OCI-LY3 (cell line): ENCODE measurements at regions not wholly inside any gene's neighbourhood (a gene's known extent, or its start where the extent isn't known, plus 50 kb on each side); places are given as distances from the start of the nearest gene placed in this dataset.

Experiments used
- H2AFZ ChIP-seq: fragments of 200-600, 300-600 bp; shearing (Covaris generic); 2 replicates; pipeline ENCODE4 v1.6.0; 2014; ENCODE audit warnings: antibody characterized with exemption, low read depth, low read length
- H3K27ac ChIP-seq: fragments of 200-600, 300-600 bp; sonication (generic); 2 replicates; pipeline ENCODE4 v1.5.1; 2014; ENCODE audit warnings: mild to moderate bottlenecking, low read length, moderate library complexity, mixed read lengths
- H3K27me3 ChIP-seq: fragments of 200-600, 300-600 bp; sonication (generic); 2 replicates; pipeline ENCODE4 v1.6.1; 2014; ENCODE audit warnings: low read depth, low read length, mixed read lengths
- H3K36me3 ChIP-seq: fragments of 200-600, 300-600 bp; sonication (generic); replicated peaks from 2 replicates; pipeline ENCODE3; 2014; ENCODE audit warnings: low read depth, low read length, mixed read lengths
- H3K4me1 ChIP-seq: fragments of 300-600, 200-600 bp; sonication (generic); 2 replicates; pipeline ENCODE4 v1.6.1; 2014; ENCODE audit warnings: low read length, mixed read lengths
- H3K4me2 ChIP-seq: fragments of 200-600, 300-600 bp; sonication (generic); 2 replicates; pipeline ENCODE4 v1.6.1; 2014; ENCODE audit warnings: low read length, mixed read lengths
- H3K4me3 ChIP-seq: fragments of 300-600, 200-600 bp; sonication (generic); 2 replicates; pipeline ENCODE4 v1.5.1; 2014; ENCODE audit warnings: antibody characterized with exemption, mild to moderate bottlenecking, low read length, moderate library complexity
- H3K79me2 ChIP-seq: fragments of 300-600, 200-600 bp; shearing (Covaris generic); 2 replicates; pipeline ENCODE4 v1.6.1; 2014; ENCODE audit warnings: mild to moderate bottlenecking, low read length, mixed read lengths
- H3K9ac ChIP-seq: fragments of 300-600, 200-600 bp; shearing (Covaris generic); 2 replicates; pipeline ENCODE4 v1.6.0; 2014; ENCODE audit warnings: mild to moderate bottlenecking, low read length, moderate library complexity
- H3K9me3 ChIP-seq: fragments of 200-600, 300-600 bp; shearing (Covaris generic); 2 replicates; pipeline ENCODE4 v1.6.1; 2014; ENCODE audit warnings: low read length, mixed read lengths; ENCODE audit not compliant: insufficient read depth
- H4K20me1 ChIP-seq: fragments of 200-600, 300-600 bp; sonication (generic); 2 replicates; pipeline ENCODE4 v1.6.1; 2016; ENCODE audit warnings: low read length, mixed read lengths; ENCODE audit not compliant: insufficient read depth
- EZH2phosphoT487 ChIP-seq: fragments of 200-600 bp; shearing (Covaris generic); IDR thresholded peaks from 2 replicates; pipeline ENCODE4 v1.6.1; 2018; ENCODE audit warnings: antibody characterized with exemption, mixed run types, low read depth
- TF ChIP-seq, protein P1 (sequence below): fragments of 200-600, 300-600 bp; sonication (generic); IDR thresholded peaks from 2 replicates; pipeline ENCODE4 v1.5.1; 2014; ENCODE audit warnings: antibody characterized with exemption, low read length, low read depth

DNA sequence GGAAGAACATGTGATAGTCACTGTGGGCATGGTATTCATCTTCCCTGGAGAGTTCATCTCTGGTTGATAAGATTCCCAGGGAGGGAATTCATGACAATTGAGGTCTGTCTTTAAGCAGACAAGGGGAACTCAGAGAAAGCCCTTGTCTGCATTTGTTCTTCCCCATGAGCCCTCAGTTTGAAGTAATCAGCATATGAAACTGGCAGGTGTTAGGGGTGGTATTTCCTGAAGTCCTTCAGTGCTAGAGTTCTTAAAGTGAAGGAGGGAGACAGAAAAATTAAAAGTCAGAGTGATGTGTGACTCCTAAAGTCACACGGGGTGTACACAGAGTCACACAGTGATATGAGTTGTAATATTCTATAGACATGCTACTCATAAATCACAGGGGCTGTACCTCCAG, 60.6 kb upstream of the SYK start:
- Histone ChIP-seq H3K4me3 (no peak overlapping the region), H3K79me2 (no peaks in the 10 kb centered on the region), H3K4me2 (no peak overlapping the region), H3K36me3 (no peaks in the 10 kb centered on the region), H3K9ac (no peak overlapping the region), H3K4me1 (peaks cover under 1% of the 10 kb centered on the region; the same call in 1 of the 2 replicates), H4K20me1 (no peaks in the 10 kb centered on the region), H2AFZ (no peak overlapping the region), H3K27ac (no peak overlapping the region), H3K9me3 (peaks cover 3% of the 10 kb centered on the region; the same call in 1 of the 2 replicates), H3K27me3 (no peaks in the 10 kb centered on the region)
- TF ChIP-seq EZH2phosphoT487 = no peak
- TF ChIP-seq, protein P1, sequence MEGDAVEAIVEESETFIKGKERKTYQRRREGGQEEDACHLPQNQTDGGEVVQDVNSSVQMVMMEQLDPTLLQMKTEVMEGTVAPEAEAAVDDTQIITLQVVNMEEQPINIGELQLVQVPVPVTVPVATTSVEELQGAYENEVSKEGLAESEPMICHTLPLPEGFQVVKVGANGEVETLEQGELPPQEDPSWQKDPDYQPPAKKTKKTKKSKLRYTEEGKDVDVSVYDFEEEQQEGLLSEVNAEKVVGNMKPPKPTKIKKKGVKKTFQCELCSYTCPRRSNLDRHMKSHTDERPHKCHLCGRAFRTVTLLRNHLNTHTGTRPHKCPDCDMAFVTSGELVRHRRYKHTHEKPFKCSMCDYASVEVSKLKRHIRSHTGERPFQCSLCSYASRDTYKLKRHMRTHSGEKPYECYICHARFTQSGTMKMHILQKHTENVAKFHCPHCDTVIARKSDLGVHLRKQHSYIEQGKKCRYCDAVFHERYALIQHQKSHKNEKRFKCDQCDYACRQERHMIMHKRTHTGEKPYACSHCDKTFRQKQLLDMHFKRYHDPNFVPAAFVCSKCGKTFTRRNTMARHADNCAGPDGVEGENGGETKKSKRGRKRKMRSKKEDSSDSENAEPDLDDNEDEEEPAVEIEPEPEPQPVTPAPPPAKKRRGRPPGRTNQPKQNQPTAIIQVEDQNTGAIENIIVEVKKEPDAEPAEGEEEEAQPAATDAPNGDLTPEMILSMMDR = no peak

DNA sequence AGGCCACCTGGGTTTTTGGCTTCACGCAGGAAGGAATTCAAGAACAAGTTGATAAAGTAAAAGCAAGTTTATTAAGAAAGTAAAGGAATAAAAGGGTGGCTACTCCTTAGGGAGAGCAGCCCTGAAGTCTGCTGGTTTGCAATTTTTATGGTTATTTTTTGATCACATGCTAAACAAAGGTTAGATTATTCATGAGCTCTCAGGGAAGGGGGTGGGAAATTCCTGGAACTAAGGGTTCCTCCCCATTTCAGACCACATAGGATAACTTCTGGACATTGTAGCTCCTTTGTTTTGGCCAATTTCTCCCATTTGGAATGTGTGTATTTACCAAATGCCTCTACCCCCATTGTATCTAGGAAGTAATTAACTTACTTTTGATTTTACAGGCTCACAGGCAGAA, 63.9 kb upstream of the SYK start:
- Histone ChIP-seq H3K4me2 (no peak overlapping the region), H2AFZ (no peak overlapping the region), H3K79me2 (no peaks in the 10 kb centered on the region), H3K27ac (no peak overlapping the region), H3K9me3 (peaks cover 3% of the 10 kb centered on the region; the same call in 1 of the 2 replicates), H3K4me3 (no peak overlapping the region), H3K9ac (no peak overlapping the region), H3K4me1 (no peaks in the 10 kb centered on the region), H4K20me1 (no peaks in the 10 kb centered on the region), H3K36me3 (no peaks in the 10 kb centered on the region), H3K27me3 (no peaks in the 10 kb centered on the region)
- TF ChIP-seq, protein P1 = no peak

DNA sequence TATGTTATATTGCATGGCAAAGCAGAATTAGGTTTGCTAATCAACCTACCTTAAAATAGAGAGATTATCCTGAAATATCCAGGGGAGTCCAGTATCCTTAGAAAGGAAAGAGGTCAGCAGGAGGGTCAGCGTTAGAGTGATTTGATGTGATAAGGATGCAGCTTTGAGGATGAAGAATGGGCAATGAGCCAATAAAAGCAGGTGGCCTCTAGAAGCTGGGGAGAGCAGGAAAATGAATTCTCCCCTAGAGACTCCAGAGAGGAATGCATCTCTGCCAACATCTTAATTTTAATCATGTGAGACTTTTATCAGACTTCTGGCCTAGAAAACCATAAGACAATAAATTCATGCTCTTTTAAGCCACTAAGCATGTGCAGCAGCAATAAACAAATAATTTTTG, 65.7 kb upstream of the SYK start:
- Histone ChIP-seq H3K9me3 (peaks cover 3% of the 10 kb centered on the region; the same call in 1 of the 2 replicates), H3K27ac (no peak overlapping the region)
- TF ChIP-seq, protein P1 = no peak

DNA sequence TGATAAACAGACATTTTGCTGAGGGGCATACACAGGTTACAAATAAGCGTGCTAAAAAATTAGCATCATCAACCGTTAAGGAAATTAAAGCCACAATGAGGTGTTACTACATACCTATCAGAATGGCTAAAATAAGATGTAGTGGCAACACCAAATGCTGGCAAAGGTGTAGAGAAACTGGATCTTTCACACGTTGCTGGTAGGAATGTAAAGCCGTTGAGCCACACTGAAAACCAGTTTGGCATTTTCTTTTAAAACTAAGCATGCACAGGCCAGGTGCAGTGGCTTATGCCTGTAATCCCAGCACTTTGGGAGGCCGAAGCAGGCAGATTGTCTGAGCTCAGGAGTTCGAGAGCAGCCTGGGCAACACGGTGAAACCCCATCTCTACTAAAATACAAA, 67.0 kb upstream of the SYK start:
- no peak overlapping the region for H3K4me2 ChIP-seq
- no peaks in the 10 kb centered on the region for H3K27me3 ChIP-seq
- no peak overlapping the region for H3K27ac ChIP-seq
- TF ChIP-seq, protein P1 = no peak
- no peak for TF ChIP-seq EZH2phosphoT487
- H3K36me3 ChIP-seq = no peaks in the 10 kb centered on the region
- no peaks in the 10 kb centered on the region for H3K79me2 ChIP-seq
- H4K20me1 ChIP-seq = no peaks in the 10 kb centered on the region
- H3K9ac ChIP-seq = no peak overlapping the region
- no peaks in the 10 kb centered on the region for H3K4me1 ChIP-seq
- no peak overlapping the region for H3K4me3 ChIP-seq
- H2AFZ ChIP-seq = no peak overlapping the region
- peaks cover 3% of the 10 kb centered on the region; the same call in 1 of the 2 replicates for H3K9me3 ChIP-seq

More for the DNA sequence above, 65.7 kb upstream of the SYK start:
- Histone ChIP-seq H3K4me2 (no peak overlapping the region), H3K9ac (no peak overlapping the region), H3K4me3 (no peak overlapping the region), H3K79me2 (no peaks in the 10 kb centered on the region), H4K20me1 (no peaks in the 10 kb centered on the region), H3K36me3 (no peaks in the 10 kb centered on the region), H2AFZ (no peak overlapping the region), H3K4me1 (no peaks in the 10 kb centered on the region), H3K27me3 (no peaks in the 10 kb centered on the region)
